Keratinocyte (primary cell): ENCODE measurements at regions not wholly inside any gene's neighbourhood (a gene's known extent, or its start where the extent isn't known, plus 50 kb on each side); places are given as distances from the start of the nearest gene placed in this dataset.

Experiments
- CTCF ChIP-seq, 3 experiments: IDR thresholded peaks in 1 of 3; conservative IDR thresholded peaks in 1 of 3; optimal IDR thresholded peaks in 1 of 3; 2 replicates in 2 of 3; 3 replicates in 1 of 3; pipeline versions ENCODE3 to v1.5.1; 2011; ENCODE audit warnings: low read length in 3 of 3, mild to moderate bottlenecking in 3 of 3, moderate library complexity in 2 of 3, control low read depth in 1 of 3, inconsistent platforms in 1 of 3; ENCODE audit not compliant: insufficient read depth in 2 of 3; ENCODE audit errors: extremely low read depth in 1 of 3
- EZH2 ChIP-seq: IDR thresholded peaks from one replicate; pipeline ENCODE4 v1.6.1; 2012; ENCODE audit warnings: inconsistent platforms, mild to moderate bottlenecking, low read length, moderate library complexity

GRCh38 chr3:124121379-124122312 lies 129.7 kb upstream of the ROPN1 start:
- TF ChIP-seq CTCF (optimal IDR thresholded peaks at IDR 0.05 in 1 of 3, IDR thresholded peaks at IDR 0.05 in 1 of 3, conservative IDR thresholded peaks at IDR 0.05 in 1 of 3; ENCODE audit: extremely low read depth in 1 of 3, insufficient read depth in 2 of 3, low read length in 3 of 3), result no peak
- no peak for TF ChIP-seq EZH2
